ENCODE measurements at regions not wholly inside any gene's neighbourhood (a gene's known extent, or its start where the extent isn't known, plus 50 kb on each side); places are given as distances from the start of the nearest gene placed in this dataset.

- TF ChIP-seq CTCF (IDR thresholded peaks at IDR 0.05) = no peak
- DNase-seq (no peak), ATAC-seq (no peak)
- Mint-ChIP-seq H3K27me3 (ENCODE audit: low read depth in 2 of 2) (no peaks in the 10 kb centered on the region), H3K36me3 (peaks cover 7% of the 10 kb centered on the region), H3K9me3 (peaks cover 4 to 15% of the 10 kb centered on the region in 2 donors), H3K4me1 (no peaks in the 10 kb centered on the region), H3K4me3 (no peak overlapping the region), H3K27ac (no peak overlapping the region)
- Histone ChIP-seq H3K4me3 (ENCODE audit: low read length) (no peak overlapping the region), H3K27me3 (ENCODE audit: control insufficient read depth, insufficient read depth, low read length) (no peaks in the 10 kb centered on the region), H3K9me3 (ENCODE audit: control insufficient read depth, insufficient read depth, low read length) (peaks cover 2% of the 10 kb centered on the region), H3K36me3 (ENCODE audit: control insufficient read depth, insufficient read depth, low read length) (no peaks in the 10 kb centered on the region), H3K27ac (ENCODE audit: low read length) (no peak overlapping the region), H3K4me1 (ENCODE audit: control insufficient read depth, insufficient read depth, low read length) (no peaks in the 10 kb centered on the region)
- intact Hi-C loops (cut with micrococcal nuclease) = no loop called here
These were observed 447.3 kb downstream of the GRIA2 start for GRCh38 chr4:157667836-157668235.

GRCh38 chr4:157664726-157665125 is 444.2 kb downstream of the GRIA2 start:
- Mint-ChIP-seq H3K9me3 (peaks cover 2 to 18% of the 10 kb centered on the region in 2 donors), H3K36me3 (peaks cover 7% of the 10 kb centered on the region), H3K4me3 (no peak overlapping the region), H3K27me3 (ENCODE audit: low read depth in 2 of 2) (no peaks in the 10 kb centered on the region), H3K27ac (no peak overlapping the region), H3K4me1 (no peaks in the 10 kb centered on the region)
- H3K27me3 ChIP-seq (ENCODE audit: control insufficient read depth, insufficient read depth, low read length) = no peaks in the 10 kb centered on the region
- ATAC-seq (no peak), DNase-seq (no peak)
- peaks cover 2% of the 10 kb centered on the region for H3K9me3 ChIP-seq (ENCODE audit: control insufficient read depth, insufficient read depth, low read length)
- H3K4me3 ChIP-seq (ENCODE audit: low read length) = no peak overlapping the region
- no peak overlapping the region for H3K27ac ChIP-seq (ENCODE audit: low read length)
- H3K4me1 ChIP-seq (ENCODE audit: control insufficient read depth, insufficient read depth, low read length) = no peaks in the 10 kb centered on the region
- WGBS (ENCODE audit: insufficient coverage) = 62% methylated on average over 2 of the region's 3 CpGs
- TF ChIP-seq CTCF (IDR thresholded peaks at IDR 0.05) = no peak
- intact Hi-C loops (cut with micrococcal nuclease) = no loop called here
- no peaks in the 10 kb centered on the region for H3K36me3 ChIP-seq (ENCODE audit: control insufficient read depth, insufficient read depth, low read length)

GRCh38 chr4:157655096-157655809 is 434.7 kb downstream of the GRIA2 start:
- Mint-ChIP-seq H3K27ac (no peak overlapping the region), H3K9me3 (peaks cover 3 to 8% of the 10 kb centered on the region in 2 donors), H3K36me3 (no peaks in the 10 kb centered on the region), H3K27me3 (ENCODE audit: low read depth in 2 of 2) (no peaks in the 10 kb centered on the region), H3K4me1 (no peaks in the 10 kb centered on the region), H3K4me3 (no peak overlapping the region)
- H3K27me3 ChIP-seq (ENCODE audit: control insufficient read depth, insufficient read depth, low read length) = no peaks in the 10 kb centered on the region
- no peak overlapping the region for H3K27ac ChIP-seq (ENCODE audit: low read length)
- H3K4me1 ChIP-seq (ENCODE audit: control insufficient read depth, insufficient read depth, low read length) = no peaks in the 10 kb centered on the region
- intact Hi-C loops (cut with micrococcal nuclease) = no loop called here
- no peak for TF ChIP-seq CTCF (IDR thresholded peaks at IDR 0.05)
- H3K4me3 ChIP-seq (ENCODE audit: low read length) = no peak overlapping the region
- H3K36me3 ChIP-seq (ENCODE audit: control insufficient read depth, insufficient read depth, low read length) = no peaks in the 10 kb centered on the region
- no peaks in the 10 kb centered on the region for H3K9me3 ChIP-seq (ENCODE audit: control insufficient read depth, insufficient read depth, low read length)
- ATAC-seq (no peak), DNase-seq (no peak)
- 81% methylated on average over 2 of the region's 6 CpGs for WGBS (ENCODE audit: insufficient coverage)

GRCh38 chr4:157643257-157643656 is 422.7 kb downstream of the GRIA2 start:
- Histone ChIP-seq H3K27ac (ENCODE audit: low read length) (no peak overlapping the region), H3K27me3 (ENCODE audit: control insufficient read depth, insufficient read depth, low read length) (no peaks in the 10 kb centered on the region), H3K9me3 (ENCODE audit: control insufficient read depth, insufficient read depth, low read length) (no peaks in the 10 kb centered on the region), H3K4me3 (ENCODE audit: low read length) (no peak overlapping the region), H3K36me3 (ENCODE audit: control insufficient read depth, insufficient read depth, low read length) (no peaks in the 10 kb centered on the region), H3K4me1 (ENCODE audit: control insufficient read depth, insufficient read depth, low read length) (no peaks in the 10 kb centered on the region)
- Mint-ChIP-seq H3K27me3 (ENCODE audit: low read depth in 2 of 2) (no peaks in the 10 kb centered on the region), H3K4me3 (no peak overlapping the region), H3K4me1 (no peaks in the 10 kb centered on the region), H3K9me3 (peaks cover 2 to 15% of the 10 kb centered on the region in 2 donors), H3K27ac (no peak overlapping the region), H3K36me3 (no peaks in the 10 kb centered on the region)
- no peak for TF ChIP-seq CTCF (IDR thresholded peaks at IDR 0.05)
- no peak for ATAC-seq
- intact Hi-C loops (cut with micrococcal nuclease) = no loop called here
- DNase-seq = no peak
